Pons (tissue), 1 donor: ENCODE measurements at regions not wholly inside any gene's neighbourhood (a gene's known extent, or its start where the extent isn't known, plus 50 kb on each side); places are given as distances from the start of the nearest gene placed in this dataset.
"Not testable (repeated sequence)": the region's sequence is repeated elsewhere in the genome, so short reads cannot be mapped to it uniquely, and the experiment has no call there.

Experiments
- DNase-seq: peaks from one replicate; pipeline ENCODE4 v3.0.0-alpha.2; 2016; ENCODE audit warnings: low spot score

- no peak for DNase-seq
These were observed 485.1 kb upstream of the PAPPA start for GRCh38 chr9:115668521-115668920.

- DNase-seq: no peak
These were observed 482.2 kb upstream of the PAPPA start for GRCh38 chr9:115671236-115671962.

- no peak for DNase-seq
These were observed 481.7 kb upstream of the PAPPA start for GRCh38 chr9:115671963-115672305.

GRCh38 chr9:115672477-115673316, 480.9 kb upstream of the PAPPA start:
- no peak for DNase-seq

GRCh38 chr9:115673599-115673998, 480.0 kb upstream of the PAPPA start:
- DNase-seq: no peak

GRCh38 chr9:115674091-115674490, 479.5 kb upstream of the PAPPA start:
- DNase-seq: no peak

GRCh38 chr9:115675834-115676233, 477.8 kb upstream of the PAPPA start:
- no peak for DNase-seq

GRCh38 chr9:115680231-115680630, 473.4 kb upstream of the PAPPA start:
- no peak for DNase-seq

- no peak for DNase-seq
These were observed 472.0 kb upstream of the PAPPA start for GRCh38 chr9:115681585-115681984.

GRCh38 chr9:115686069-115686468, 467.5 kb upstream of the PAPPA start:
- no peak for DNase-seq

- no peak for DNase-seq
These were observed 466.2 kb upstream of the PAPPA start for GRCh38 chr9:115687356-115687755.

GRCh38 chr9:115689331-115689730, 464.3 kb upstream of the PAPPA start:
- DNase-seq: no peak

GRCh38 chr9:115690786-115691496, 462.6 kb upstream of the PAPPA start:
- DNase-seq: no peak

GRCh38 chr9:115691693-115692092, 461.9 kb upstream of the PAPPA start:
- DNase-seq: no peak

- not testable (repeated sequence) for DNase-seq
These were observed 460.7 kb upstream of the PAPPA start for GRCh38 chr9:115692868-115693267.

- DNase-seq: no peak
These were observed 459.6 kb upstream of the PAPPA start for GRCh38 chr9:115694014-115694413.

- no peak for DNase-seq
These were observed 458.6 kb upstream of the PAPPA start for GRCh38 chr9:115694991-115695390.

GRCh38 chr9:115712981-115713380, 440.6 kb upstream of the PAPPA start:
- no peak for DNase-seq

GRCh38 chr9:115715666-115716065, 437.9 kb upstream of the PAPPA start:
- DNase-seq: peak; percentile 8

- DNase-seq: no peak
These were observed 436.3 kb upstream of the PAPPA start for GRCh38 chr9:115717298-115717697.

GRCh38 chr9:115717711-115718173, 435.8 kb upstream of the PAPPA start:
- DNase-seq: no peak

- DNase-seq: no peak
These were observed 423.2 kb upstream of the PAPPA start for GRCh38 chr9:115730396-115730795.

GRCh38 chr9:115730845-115731244, 422.7 kb upstream of the PAPPA start:
- no peak for DNase-seq
